Activated CD4-positive, CD25-positive, alpha-beta regulatory T cell treated with anti-CD3 and anti-CD28 coated beads, Interleukin-2, amount 50 U/mL, for 72 hours (primary cell): ENCODE measurements at regions not wholly inside any gene's neighbourhood (a gene's known extent, or its start where the extent isn't known, plus 50 kb on each side); places are given as distances from the start of the nearest gene placed in this dataset.
"Not testable (repeated sequence)": the region's sequence is repeated elsewhere in the genome, so short reads cannot be mapped to it uniquely, and the experiment has no call there.

Experiments used
- DNase-seq: peaks from one replicate; pipeline ENCODE4 v3.0.0; 2021

DNA sequence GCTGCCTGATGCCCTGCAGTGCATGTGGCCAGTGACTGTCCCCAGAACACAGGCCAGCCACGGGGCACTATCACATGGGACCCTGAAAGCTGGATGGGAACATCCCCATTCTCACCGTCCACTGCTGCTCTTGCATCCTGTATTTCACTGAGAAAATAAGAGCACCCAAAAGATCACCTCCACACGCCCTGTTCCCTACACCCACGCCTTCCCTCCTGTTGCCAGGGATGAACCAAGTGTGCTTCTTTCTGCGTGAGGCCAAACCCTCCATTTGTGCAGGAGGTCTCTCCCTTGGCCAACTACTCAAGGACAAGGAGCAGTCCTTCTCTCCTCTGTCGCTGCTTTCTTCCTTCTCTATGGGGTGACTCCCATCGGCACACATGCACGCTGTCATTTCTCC is 118.3 kb downstream of the LRRC37A3 start:
- not testable (repeated sequence) for DNase-seq

DNA sequence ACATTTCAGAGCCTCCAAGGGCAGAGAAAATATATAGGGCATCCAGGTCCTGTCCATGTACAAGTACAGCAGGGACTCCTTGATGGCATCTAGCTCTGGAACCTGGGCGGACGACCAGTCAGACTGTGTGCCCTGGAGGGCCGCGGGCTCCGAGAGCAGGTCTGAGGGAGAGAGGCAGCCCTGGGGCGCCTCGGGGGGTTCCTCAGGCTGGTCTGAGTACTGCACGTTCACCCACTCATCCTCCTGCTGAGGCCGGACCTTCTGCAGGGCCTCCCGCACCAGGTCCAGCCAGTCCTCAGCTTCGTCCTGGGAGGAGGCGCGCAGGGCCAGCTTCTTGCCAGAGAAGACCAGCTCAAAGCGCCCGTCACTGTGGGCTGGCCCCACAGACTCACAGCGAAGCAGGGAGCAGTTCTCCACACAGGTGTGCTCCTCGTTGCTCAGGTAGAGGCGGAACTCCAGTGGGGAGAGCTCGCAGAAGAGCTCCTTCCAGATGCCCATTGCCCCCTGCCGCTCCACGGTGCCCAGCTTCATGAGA is 118.8 kb downstream of the LRRC37A3 start:
- DNase-seq: not testable (repeated sequence)

GRCh38 chr17:64799543-64800188 is 119.6 kb downstream of the LRRC37A3 start:
- not testable (repeated sequence) for DNase-seq

DNA sequence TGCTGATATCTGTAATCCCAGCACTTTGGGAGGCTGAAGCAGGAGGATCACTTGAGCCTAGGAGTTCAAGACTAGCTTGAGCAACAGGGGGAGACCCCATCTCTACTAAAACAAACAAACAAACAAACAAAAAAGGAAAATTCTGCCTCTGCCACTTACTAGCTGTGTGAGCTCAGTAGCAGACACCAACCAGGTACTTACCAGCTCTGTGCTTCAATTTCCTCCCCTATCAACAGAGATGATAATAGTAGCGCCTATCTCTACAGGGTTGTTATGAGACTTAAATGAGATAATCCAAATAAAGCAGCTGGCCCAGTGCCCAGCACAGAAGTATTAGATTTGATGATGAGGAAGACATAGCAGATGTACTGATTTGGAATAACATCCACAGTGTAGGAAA is 120.3 kb downstream of the LRRC37A3 start:
- not testable (repeated sequence) for DNase-seq

- DNase-seq: not testable (repeated sequence)
These were observed 120.8 kb downstream of the LRRC37A3 start for GRCh38 chr17:64798489-64798790.

- DNase-seq: not testable (repeated sequence)
These were observed 121.4 kb downstream of the LRRC37A3 start for GRCh38 chr17:64797746-64798488.

DNA sequence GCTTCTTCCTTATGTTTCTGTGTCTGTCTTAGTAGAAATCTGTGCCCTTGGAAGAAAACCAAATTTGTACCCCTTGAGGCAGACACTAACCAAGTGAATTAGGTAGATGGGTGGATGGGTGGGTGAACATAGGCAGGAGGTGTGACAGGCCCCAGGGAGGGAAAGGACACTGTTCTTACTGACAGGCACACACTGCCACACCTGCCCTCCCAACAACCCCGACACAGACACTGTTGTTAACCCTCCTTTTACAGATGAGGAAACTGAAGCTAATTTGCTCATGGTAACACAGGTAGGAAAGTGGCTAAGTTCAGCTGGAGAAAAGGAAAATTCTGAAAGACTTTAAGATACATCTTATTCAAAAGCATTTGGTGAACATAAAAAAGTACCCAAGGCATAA is 123.9 kb downstream of the LRRC37A3 start:
- DNase-seq: not testable (repeated sequence)

GRCh38 chr17:64794548-64795274 is 124.6 kb downstream of the LRRC37A3 start:
- not testable (repeated sequence) for DNase-seq

DNA sequence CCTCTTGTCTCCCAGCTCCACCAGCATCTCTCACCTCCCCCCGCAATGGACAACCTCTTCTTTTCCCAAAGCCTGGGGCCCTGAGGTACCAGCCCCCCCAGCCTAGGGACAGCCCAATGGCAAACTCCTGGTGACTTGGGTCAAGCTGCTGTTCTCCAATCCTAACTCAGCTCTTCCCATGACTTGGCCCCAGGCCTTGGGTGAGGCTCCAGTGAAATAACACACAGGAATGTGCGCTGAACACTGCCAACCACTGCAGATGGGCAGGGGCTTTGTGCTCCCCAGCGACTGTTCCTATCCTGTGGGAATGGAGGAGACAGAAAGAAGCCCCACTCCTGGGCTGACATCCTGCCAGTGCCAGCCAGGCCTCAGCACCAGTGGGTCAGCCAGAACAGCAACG is 125.2 kb downstream of the LRRC37A3 start:
- not testable (repeated sequence) for DNase-seq

- not testable (repeated sequence) for DNase-seq
These were observed 126.3 kb downstream of the LRRC37A3 start for GRCh38 chr17:64792793-64793575.

DNA sequence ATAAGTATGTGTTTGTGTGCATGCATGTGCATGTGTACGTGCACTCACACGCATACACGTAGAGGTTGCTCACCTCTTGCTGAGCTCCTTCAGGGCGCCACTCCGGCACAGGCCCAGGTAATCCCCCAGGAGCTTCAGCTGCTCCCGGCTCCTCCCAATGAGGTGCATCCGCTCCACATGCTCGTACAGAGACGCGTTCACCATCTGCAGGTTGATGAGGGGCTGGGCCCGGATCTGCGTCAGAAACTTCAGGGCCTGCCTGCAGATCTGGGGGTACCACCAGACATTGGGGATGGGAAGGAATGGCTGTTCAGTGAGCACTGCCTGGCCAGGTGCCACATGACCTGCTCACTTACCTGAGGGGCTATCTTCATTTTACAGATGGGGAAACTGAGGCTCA is 127.0 kb downstream of the LRRC37A3 start:
- DNase-seq: not testable (repeated sequence)

- DNase-seq: not testable (repeated sequence)
These were observed 127.6 kb downstream of the LRRC37A3 start for GRCh38 chr17:64791691-64792090.

DNA sequence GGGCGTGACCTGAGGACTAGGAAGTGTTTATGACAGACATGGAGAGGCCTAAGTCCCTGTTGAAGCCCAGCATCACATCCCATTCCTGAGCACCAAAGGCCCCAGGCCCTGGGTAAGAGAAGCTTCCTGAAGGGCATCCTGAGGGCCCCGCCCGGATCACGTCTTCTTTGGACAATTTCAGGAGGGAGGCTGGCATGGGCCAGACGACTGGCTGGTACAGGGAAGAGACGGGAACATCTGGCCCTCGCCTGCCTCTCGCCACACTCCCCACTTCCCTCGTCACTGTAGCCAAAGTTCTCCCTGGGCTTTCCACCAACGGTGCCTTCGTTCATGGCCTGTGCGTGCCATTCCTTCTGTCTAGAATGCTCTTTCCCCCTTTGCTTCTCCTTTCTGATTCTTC is 128.1 kb downstream of the LRRC37A3 start:
- DNase-seq: not testable (repeated sequence)

DNA sequence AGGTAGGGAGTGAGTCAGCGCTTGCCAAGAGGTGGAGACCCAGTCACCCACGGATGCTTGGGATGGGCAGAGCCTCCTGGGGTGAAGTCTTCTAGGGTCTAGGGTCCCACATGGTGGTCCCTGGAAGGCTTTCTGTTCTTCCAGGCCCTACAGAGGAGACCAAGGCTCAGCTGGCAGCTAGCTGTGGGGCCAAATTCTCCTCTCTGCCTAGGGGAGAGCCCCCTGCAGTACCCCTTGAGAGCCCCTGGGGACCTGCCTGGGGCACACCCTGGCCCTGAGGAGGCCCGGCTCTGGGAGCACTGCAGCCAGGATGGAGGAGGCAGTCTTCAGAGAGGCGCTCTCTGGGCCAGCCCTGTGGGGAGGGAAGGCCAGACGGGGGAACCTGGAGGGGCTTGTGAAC is 128.6 kb upstream of the SMURF2 start:
- DNase-seq: not testable (repeated sequence)

- not testable (repeated sequence) for DNase-seq
These were observed 128.1 kb upstream of the SMURF2 start for GRCh38 chr17:64790193-64790592.

GRCh38 chr17:64789061-64789445 is 126.9 kb upstream of the SMURF2 start:
- DNase-seq: not testable (repeated sequence)

GRCh38 chr17:64788286-64789060 is 126.4 kb upstream of the SMURF2 start:
- DNase-seq: no peak

- no peak for DNase-seq
These were observed 125.8 kb upstream of the SMURF2 start for GRCh38 chr17:64787921-64788271.

- no peak for DNase-seq
These were observed 125.3 kb upstream of the SMURF2 start for GRCh38 chr17:64787255-64787920.

- DNase-seq: no peak
These were observed 124.2 kb upstream of the SMURF2 start for GRCh38 chr17:64786337-64786736.

DNA sequence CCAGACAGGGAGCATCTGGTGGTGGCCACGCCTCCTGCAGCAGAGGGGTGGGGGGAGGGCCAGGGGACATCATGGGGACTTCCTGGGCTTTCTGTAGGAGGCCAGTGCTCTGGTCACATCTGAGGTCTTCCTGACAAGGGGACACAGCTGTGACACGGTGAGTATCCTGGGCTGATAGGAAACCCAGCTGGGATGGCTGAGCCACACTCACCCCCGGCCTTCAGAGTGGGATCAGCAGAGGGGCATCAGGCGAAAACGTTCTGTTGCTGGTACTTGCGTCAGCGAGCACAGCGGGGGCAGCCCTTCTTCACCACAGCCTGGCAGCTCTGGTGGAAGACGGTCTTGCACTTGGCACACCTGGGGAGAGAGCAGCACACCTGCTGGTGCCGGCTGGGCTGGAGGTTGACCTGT is 122.9 kb upstream of the SMURF2 start:
- no peak for DNase-seq
